ENCODE measurements at regions not wholly inside any gene's neighbourhood (a gene's known extent, or its start where the extent isn't known, plus 50 kb on each side); places are given as distances from the start of the nearest gene placed in this dataset.
"Not testable (repeated sequence)": the region's sequence is repeated elsewhere in the genome, so short reads cannot be mapped to it uniquely, and the experiment has no call there.

DNA sequence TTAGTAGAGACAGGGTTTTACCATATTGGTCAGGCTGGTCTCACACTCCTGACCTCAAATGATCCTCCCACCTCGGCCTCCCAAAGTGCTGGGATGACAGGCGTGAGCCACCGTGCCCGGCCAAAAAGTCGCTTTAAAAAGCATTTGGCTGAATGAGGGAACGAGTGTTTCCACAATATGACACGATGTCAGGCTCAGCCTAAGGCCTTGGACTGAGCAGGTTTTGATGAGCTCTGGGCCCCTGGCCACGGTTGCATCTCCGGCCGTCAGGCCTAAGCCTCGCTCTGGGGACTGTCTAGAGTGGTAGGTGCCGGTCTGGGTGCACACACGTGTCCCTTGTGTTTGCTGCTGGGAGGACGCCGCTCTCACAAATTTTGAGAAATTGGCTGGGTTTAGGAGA, 120.3 kb downstream of the NPIPB11 start:
- TF ChIP-seq, protein P1, sequence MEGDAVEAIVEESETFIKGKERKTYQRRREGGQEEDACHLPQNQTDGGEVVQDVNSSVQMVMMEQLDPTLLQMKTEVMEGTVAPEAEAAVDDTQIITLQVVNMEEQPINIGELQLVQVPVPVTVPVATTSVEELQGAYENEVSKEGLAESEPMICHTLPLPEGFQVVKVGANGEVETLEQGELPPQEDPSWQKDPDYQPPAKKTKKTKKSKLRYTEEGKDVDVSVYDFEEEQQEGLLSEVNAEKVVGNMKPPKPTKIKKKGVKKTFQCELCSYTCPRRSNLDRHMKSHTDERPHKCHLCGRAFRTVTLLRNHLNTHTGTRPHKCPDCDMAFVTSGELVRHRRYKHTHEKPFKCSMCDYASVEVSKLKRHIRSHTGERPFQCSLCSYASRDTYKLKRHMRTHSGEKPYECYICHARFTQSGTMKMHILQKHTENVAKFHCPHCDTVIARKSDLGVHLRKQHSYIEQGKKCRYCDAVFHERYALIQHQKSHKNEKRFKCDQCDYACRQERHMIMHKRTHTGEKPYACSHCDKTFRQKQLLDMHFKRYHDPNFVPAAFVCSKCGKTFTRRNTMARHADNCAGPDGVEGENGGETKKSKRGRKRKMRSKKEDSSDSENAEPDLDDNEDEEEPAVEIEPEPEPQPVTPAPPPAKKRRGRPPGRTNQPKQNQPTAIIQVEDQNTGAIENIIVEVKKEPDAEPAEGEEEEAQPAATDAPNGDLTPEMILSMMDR (IDR thresholded peaks at IDR 0.05) = not testable (repeated sequence)
- TF ChIP-seq POLR2A (IDR thresholded peaks at IDR 0.05) = not testable (repeated sequence)

All from testis (tissue), 2 donors.